ENCODE measurements at regions not wholly inside any gene's neighbourhood (a gene's known extent, or its start where the extent isn't known, plus 50 kb on each side); places are given as distances from the start of the nearest gene placed in this dataset.

GRCh38 chr21:15282665-15283064 lies 217.9 kb upstream of the NRIP1 start:
- TF ChIP-seq POLR2AphosphoS5 (IDR thresholded peaks at IDR 0.05; ENCODE audit: borderline replicate concordance, low read depth, low read length): no peak
- no peak for TF ChIP-seq EZH2 (IDR thresholded peaks at IDR 0.05)
- no peak for TF ChIP-seq FOXP2 (optimal IDR thresholded peaks at IDR 0.05; ENCODE audit: control extremely low read depth, extremely low read length, insufficient read depth)
- no peaks in the 10 kb centered on the region for H3K9me3 ChIP-seq (ENCODE audit: low read depth, low read length)
- H3K9ac ChIP-seq (ENCODE audit: insufficient read length): no peak overlapping the region
- DNase-seq (ENCODE audit: low read depth, low spot score): no peak
- H3K27ac ChIP-seq: no peak overlapping the region
- H3K36me3 ChIP-seq (ENCODE audit: insufficient read depth, low read length): no peaks in the 10 kb centered on the region
- no peak overlapping the region for H3K4me3 ChIP-seq

DNA sequence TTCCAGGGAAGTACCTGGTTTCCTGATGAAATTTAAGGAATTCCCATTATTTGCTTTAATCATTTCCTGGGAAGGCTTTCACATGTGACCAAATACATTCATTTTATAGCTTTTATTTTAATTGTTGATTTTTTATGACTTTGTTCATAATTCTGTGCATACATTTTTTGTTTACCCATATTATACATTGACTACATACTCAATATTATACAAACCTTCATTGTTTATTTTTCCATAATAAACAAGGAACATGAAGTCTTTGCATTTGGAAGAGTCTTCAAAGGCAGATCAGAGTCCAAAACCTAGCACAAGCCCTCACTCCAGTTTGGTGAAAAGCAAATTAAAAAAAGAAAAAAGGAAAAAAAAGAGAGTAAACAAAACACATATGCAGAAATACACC lies 218.3 kb upstream of the NRIP1 start:
- Histone ChIP-seq H3K9me3 (ENCODE audit: low read depth, low read length) (no peaks in the 10 kb centered on the region), H3K9ac (ENCODE audit: insufficient read length) (no peak overlapping the region), H3K4me3 (no peak overlapping the region), H3K36me3 (ENCODE audit: insufficient read depth, low read length) (no peaks in the 10 kb centered on the region), H3K27ac (no peak overlapping the region)
- DNase-seq (ENCODE audit: low read depth, low spot score): no peak
- no peak for TF ChIP-seq EZH2 (IDR thresholded peaks at IDR 0.05)
- no peak for TF ChIP-seq POLR2AphosphoS5 (IDR thresholded peaks at IDR 0.05; ENCODE audit: borderline replicate concordance, low read depth, low read length)
- TF ChIP-seq FOXP2 (optimal IDR thresholded peaks at IDR 0.05; ENCODE audit: control extremely low read depth, extremely low read length, insufficient read depth): no peak

- Histone ChIP-seq H3K27ac (no peak overlapping the region), H3K36me3 (ENCODE audit: insufficient read depth, low read length) (no peaks in the 10 kb centered on the region)
- TF ChIP-seq FOXP2 (optimal IDR thresholded peaks at IDR 0.05; ENCODE audit: control extremely low read depth, extremely low read length, insufficient read depth): no peak
- no peak for TF ChIP-seq EZH2 (IDR thresholded peaks at IDR 0.05)
- no peak for TF ChIP-seq POLR2AphosphoS5 (IDR thresholded peaks at IDR 0.05; ENCODE audit: borderline replicate concordance, low read depth, low read length)
Observed at GRCh38 chr21:15283789-15284188, 219.0 kb upstream of the NRIP1 start.

DNA sequence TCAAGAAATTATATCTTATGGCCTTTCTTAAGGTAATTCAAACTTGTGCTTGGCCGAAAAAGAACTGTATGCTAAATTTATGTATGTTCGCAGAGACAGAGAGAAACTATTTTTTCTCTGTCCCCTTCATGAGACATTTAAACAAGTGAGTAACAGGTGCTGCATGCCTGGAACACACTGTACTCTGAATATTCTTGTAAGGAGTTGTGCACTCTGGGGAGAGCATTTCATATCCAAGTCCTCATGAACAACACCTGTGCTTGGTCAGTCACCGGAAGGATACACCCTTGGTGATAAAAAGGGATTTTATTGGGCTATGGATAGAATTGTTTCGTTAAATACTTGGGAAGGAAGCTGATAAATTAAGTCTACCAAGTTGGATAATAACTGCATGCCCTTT lies 220.8 kb upstream of the NRIP1 start:
- Histone ChIP-seq H3K9ac (ENCODE audit: insufficient read length) (no peak overlapping the region), H3K4me3 (no peak overlapping the region), H3K9me3 (ENCODE audit: low read depth, low read length) (no peaks in the 10 kb centered on the region), H3K27ac (no peak overlapping the region), H3K36me3 (ENCODE audit: insufficient read depth, low read length) (no peaks in the 10 kb centered on the region)
- TF ChIP-seq EZH2 (IDR thresholded peaks at IDR 0.05) (no peak), POLR2AphosphoS5 (IDR thresholded peaks at IDR 0.05; ENCODE audit: borderline replicate concordance, low read depth, low read length) (no peak), FOXP2 (optimal IDR thresholded peaks at IDR 0.05; ENCODE audit: control extremely low read depth, extremely low read length, insufficient read depth) (no peak)
- DNase-seq (ENCODE audit: low read depth, low spot score): no peak

More at GRCh38 chr21:15283789-15284188, 219.0 kb upstream of the NRIP1 start:
- H3K9ac ChIP-seq (ENCODE audit: insufficient read length): no peak overlapping the region
- no peak overlapping the region for H3K4me3 ChIP-seq
- no peak for DNase-seq (ENCODE audit: low read depth, low spot score)
- no peaks in the 10 kb centered on the region for H3K9me3 ChIP-seq (ENCODE audit: low read depth, low read length)

DNA sequence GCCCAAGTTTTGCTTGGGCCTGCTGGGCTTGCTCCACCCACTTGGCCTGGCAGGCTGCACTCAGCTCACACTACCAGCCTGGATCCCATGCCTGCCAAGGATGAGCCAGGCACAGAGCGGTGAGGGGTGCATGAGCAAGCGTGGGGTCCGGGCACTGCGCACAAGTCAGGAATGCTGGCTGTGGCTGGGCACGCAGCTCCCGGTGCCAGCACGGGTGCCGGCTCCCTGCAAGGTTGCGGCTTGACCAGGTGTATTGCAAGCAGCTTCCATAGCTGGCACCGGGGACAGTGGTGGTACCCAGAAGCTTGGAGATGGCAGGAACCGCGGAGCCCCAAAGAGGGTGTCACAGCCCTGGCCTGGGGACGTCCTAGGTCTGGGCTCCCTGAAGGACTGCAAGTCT lies 224.4 kb upstream of the NRIP1 start:
- no peak overlapping the region for H3K4me3 ChIP-seq
- H3K27ac ChIP-seq: no peak overlapping the region
- H3K36me3 ChIP-seq (ENCODE audit: insufficient read depth, low read length): no peaks in the 10 kb centered on the region
- no peak for TF ChIP-seq EZH2 (IDR thresholded peaks at IDR 0.05)
- TF ChIP-seq FOXP2 (optimal IDR thresholded peaks at IDR 0.05; ENCODE audit: control extremely low read depth, extremely low read length, insufficient read depth): no peak
- TF ChIP-seq POLR2AphosphoS5 (IDR thresholded peaks at IDR 0.05; ENCODE audit: borderline replicate concordance, low read depth, low read length): no peak
- H3K9me3 ChIP-seq (ENCODE audit: low read depth, low read length): no peaks in the 10 kb centered on the region
- DNase-seq (ENCODE audit: low read depth, low spot score): no peak
- H3K9ac ChIP-seq (ENCODE audit: insufficient read length): no peak overlapping the region

- DNase-seq (ENCODE audit: low read depth, low spot score): no peak
- no peaks in the 10 kb centered on the region for H3K36me3 ChIP-seq (ENCODE audit: insufficient read depth, low read length)
- TF ChIP-seq POLR2AphosphoS5 (IDR thresholded peaks at IDR 0.05; ENCODE audit: borderline replicate concordance, low read depth, low read length): no peak
- TF ChIP-seq FOXP2 (optimal IDR thresholded peaks at IDR 0.05; ENCODE audit: control extremely low read depth, extremely low read length, insufficient read depth): no peak
- TF ChIP-seq EZH2 (IDR thresholded peaks at IDR 0.05): no peak
- H3K9ac ChIP-seq (ENCODE audit: insufficient read length): no peak overlapping the region
- H3K27ac ChIP-seq: no peak overlapping the region
- no peaks in the 10 kb centered on the region for H3K9me3 ChIP-seq (ENCODE audit: low read depth, low read length)
- H3K4me3 ChIP-seq: no peak overlapping the region
Observed at GRCh38 chr21:15289896-15290841, 225.4 kb upstream of the NRIP1 start.

- TF ChIP-seq POLR2AphosphoS5 (IDR thresholded peaks at IDR 0.05; ENCODE audit: borderline replicate concordance, low read depth, low read length): no peak
- TF ChIP-seq FOXP2 (optimal IDR thresholded peaks at IDR 0.05; ENCODE audit: control extremely low read depth, extremely low read length, insufficient read depth): no peak
- TF ChIP-seq EZH2 (IDR thresholded peaks at IDR 0.05): no peak
- no peaks in the 10 kb centered on the region for H3K9me3 ChIP-seq (ENCODE audit: low read depth, low read length)
- DNase-seq (ENCODE audit: low read depth, low spot score): no peak
- H3K9ac ChIP-seq (ENCODE audit: insufficient read length): no peak overlapping the region
- H3K27ac ChIP-seq: no peak overlapping the region
- H3K4me3 ChIP-seq: no peak overlapping the region
- H3K36me3 ChIP-seq (ENCODE audit: insufficient read depth, low read length): no peaks in the 10 kb centered on the region
Observed at GRCh38 chr21:15291621-15292266, 226.9 kb upstream of the NRIP1 start.

- Histone ChIP-seq H3K4me3 (no peak overlapping the region), H3K9ac (ENCODE audit: insufficient read length) (no peak overlapping the region), H3K9me3 (ENCODE audit: low read depth, low read length) (no peaks in the 10 kb centered on the region), H3K27ac (no peak overlapping the region), H3K36me3 (ENCODE audit: insufficient read depth, low read length) (no peaks in the 10 kb centered on the region)
- no peak for DNase-seq (ENCODE audit: low read depth, low spot score)
- TF ChIP-seq FOXP2 (optimal IDR thresholded peaks at IDR 0.05; ENCODE audit: control extremely low read depth, extremely low read length, insufficient read depth) (no peak), EZH2 (IDR thresholded peaks at IDR 0.05) (no peak), POLR2AphosphoS5 (IDR thresholded peaks at IDR 0.05; ENCODE audit: borderline replicate concordance, low read depth, low read length) (no peak)
Observed at GRCh38 chr21:15293240-15293639, 228.4 kb upstream of the NRIP1 start.

Measured in SK-N-MC (cell line).